LNCAP (cell line): ENCODE measurements at regions not wholly inside any gene's neighbourhood (a gene's known extent, or its start where the extent isn't known, plus 50 kb on each side); places are given as distances from the start of the nearest gene placed in this dataset.
A peak's percentile ranks its signal among the peaks of the same experiment; 100 is the strongest.

Experiments used
- CTCF ChIP-seq: fragments of 450-650 bp; IDR thresholded peaks from 2 replicates; pipeline ENCODE4 v1.5.1; 2017; ENCODE audit warnings: mild to moderate bottlenecking

GRCh38 chr18:46207985-46208384 is 103.8 kb downstream of the HAUS1 start:
- no peak for TF ChIP-seq CTCF

GRCh38 chr18:46209161-46209560 is 105.0 kb downstream of the HAUS1 start:
- no peak for TF ChIP-seq CTCF

- TF ChIP-seq CTCF, result no peak
Observed at GRCh38 chr18:46211816-46212215, 107.6 kb downstream of the HAUS1 start.

- TF ChIP-seq CTCF, result no peak
Observed at GRCh38 chr18:46212398-46212797, 108.2 kb downstream of the HAUS1 start.

- TF ChIP-seq CTCF, result peak; percentile 50
Observed at GRCh38 chr18:46213295-46213694, 109.1 kb downstream of the HAUS1 start.

- no peak for TF ChIP-seq CTCF
Observed at GRCh38 chr18:46214435-46214834, 110.2 kb downstream of the HAUS1 start.

- TF ChIP-seq CTCF, result no peak
Observed at GRCh38 chr18:46215902-46216723, 111.9 kb downstream of the HAUS1 start.

GRCh38 chr18:46220116-46220515 is 115.9 kb downstream of the HAUS1 start:
- TF ChIP-seq CTCF, result no peak
